CD4-positive, alpha-beta memory T cell (primary cell): ENCODE measurements at regions not wholly inside any gene's neighbourhood (a gene's known extent, or its start where the extent isn't known, plus 50 kb on each side); places are given as distances from the start of the nearest gene placed in this dataset.

Experiments
- CTCF ChIA-PET: fragments of 350-600 bp; sonication (Branson Sonifier 250); formaldehyde crosslinking; loops from one replicate; lab custom pipeline; 2021; ENCODE audit warnings: inconsistent platforms; ENCODE audit not compliant: partially characterized antibody; lab: Charles Lee
- POLR2A ChIA-PET: fragments of 350-600 bp; sonication (Branson Sonifier 250); formaldehyde crosslinking; loops from one replicate; lab custom pipeline; 2021; ENCODE audit not compliant: partially characterized antibody; lab: Charles Lee
- DNase-seq, 5 donors: peaks; one replicate each; pipeline versions ENCODE4 v3.0.0 to v3.0.0-alpha.2; 2020 to 2022; ENCODE audit warnings: mixed read lengths in 1 of 5
- H3K27ac ChIP-seq: one replicate; pipeline ENCODE4 v1.7.0; 2013; ENCODE audit warnings: low read depth, low read length
- H3K27me3 ChIP-seq: 2 replicates; pipeline ENCODE4 v1.7.0; 2013; ENCODE audit warnings: mild to moderate bottlenecking, low read length, moderate library complexity; ENCODE audit not compliant: insufficient read depth
- H3K36me3 ChIP-seq: 2 replicates; pipeline ENCODE4 v1.7.0; 2013; ENCODE audit warnings: mild to moderate bottlenecking, low read length, moderate library complexity; ENCODE audit not compliant: insufficient read depth
- H3K4me1 ChIP-seq: 2 replicates; pipeline ENCODE4 v1.7.0; 2013; ENCODE audit warnings: mild to moderate bottlenecking, low read length, moderate library complexity; ENCODE audit not compliant: insufficient read depth
- H3K4me3 ChIP-seq, 2 donors: one replicate each; pipeline ENCODE4 v1.7.0; 2013; ENCODE audit warnings: low read length in 2 of 2, mild to moderate bottlenecking in 1 of 2
- H3K9me3 ChIP-seq, 2 donors: one replicate each; pipeline ENCODE4 v1.7.0; 2013; ENCODE audit warnings: low read length in 2 of 2, control low read depth in 1 of 2; ENCODE audit not compliant: control insufficient read depth in 1 of 2
- H3K27ac Mint-ChIP-seq, 7 donors: one replicate each; pipeline ENCODE4 v1.8.0; 2020 to 2021; ENCODE audit warnings: mixed read lengths in 7 of 7, mild to moderate bottlenecking in 6 of 7, inconsistent platforms in 3 of 7, moderate library complexity in 3 of 7
- H3K27me3 Mint-ChIP-seq, 2 donors: one replicate each; pipeline ENCODE4 v1.8.0; 2020 to 2021; ENCODE audit warnings: mixed read lengths in 2 of 2
- H3K36me3 Mint-ChIP-seq, 2 donors: one replicate each; pipeline ENCODE4 v1.8.0; 2020 to 2021; ENCODE audit warnings: mixed read lengths in 2 of 2, inconsistent platforms in 1 of 2, mild to moderate bottlenecking in 1 of 2
- H3K4me1 Mint-ChIP-seq, 4 donors: one replicate each; pipeline ENCODE4 v1.8.0; 2020 to 2021; ENCODE audit warnings: mixed read lengths in 4 of 4, mild to moderate bottlenecking in 1 of 4
- H3K4me3 Mint-ChIP-seq, 8 donors: one replicate each; pipeline ENCODE4 v1.8.0; 2020 to 2021; ENCODE audit warnings: mixed read lengths in 8 of 8, mild to moderate bottlenecking in 7 of 8, moderate library complexity in 6 of 8, inconsistent platforms in 3 of 8
- H3K9me3 Mint-ChIP-seq, 8 donors: one replicate each; pipeline ENCODE4 v1.8.0; 2020 to 2021; ENCODE audit warnings: mixed read lengths in 8 of 8, mild to moderate bottlenecking in 5 of 8, inconsistent platforms in 3 of 8, moderate library complexity in 1 of 8
- intact Hi-C: fragments of 100-400 bp; cut with micrococcal nuclease; formaldehyde crosslinking; loops from one replicate; pipeline ENCODE4 v1.15.1; 2023

DNA sequence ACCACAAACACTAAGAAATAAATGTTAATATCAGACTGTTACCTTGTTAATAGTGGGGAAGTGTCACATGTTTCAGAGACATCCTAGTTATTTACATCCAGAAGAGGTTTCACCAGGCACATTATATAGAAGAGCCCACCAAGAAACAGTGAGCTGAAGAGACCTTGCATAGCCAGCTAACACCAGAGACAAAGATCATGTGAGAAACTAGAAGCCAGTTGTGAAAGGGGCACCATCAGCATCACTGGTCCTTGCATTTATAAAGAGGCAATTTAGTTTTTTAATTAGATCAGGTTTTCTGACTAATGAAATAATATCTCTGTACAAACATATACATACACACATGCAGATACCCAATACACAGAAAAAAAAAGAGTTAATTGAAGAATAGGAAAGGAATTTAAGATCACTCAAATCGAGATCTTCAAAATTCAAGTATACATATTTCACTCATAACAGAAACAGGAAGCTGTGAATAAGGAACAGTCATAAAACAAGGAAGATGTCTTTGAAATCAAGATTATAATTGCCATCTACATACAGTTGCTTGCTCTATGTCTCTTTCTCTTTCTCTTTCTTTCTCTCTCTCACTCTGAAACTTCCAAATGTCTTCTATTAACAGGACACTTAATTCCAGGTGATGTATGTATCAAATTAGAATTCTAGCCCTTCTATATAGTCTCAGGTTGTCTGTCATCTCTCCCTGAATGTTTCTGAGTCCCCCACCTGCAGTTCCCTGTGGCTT lies 348.7 kb downstream of the ETS1 start:
- Mint-ChIP-seq H3K4me1 (peaks cover 8 to 15% (median 9%) of the 10 kb centered on the region in 4 donors), H3K4me3 (peak overlapping the region in 4 of 8 donors; percentile 5 to 69 (median 34)), H3K36me3 (no peaks in the 10 kb centered on the region), H3K27ac (peak overlapping the region in 4 of 7 donors; percentile 48 to 64 (median 56)), H3K9me3 (peaks cover 0 to 2% (median 0%) of the 10 kb centered on the region in 8 donors), H3K27me3 (no peaks in the 10 kb centered on the region)
- Histone ChIP-seq H3K4me3 (no peak overlapping the region), H3K9me3 (no peaks in the 10 kb centered on the region), H3K27ac (no peak overlapping the region), H3K27me3 (no peaks in the 10 kb centered on the region), H3K4me1 (peaks cover 6% of the 10 kb centered on the region), H3K36me3 (no peaks in the 10 kb centered on the region)
- intact Hi-C loops, result no loop called here
- no peak for DNase-seq
- ChIA-PET POLR2A (no interaction called here), CTCF (interaction anchor here (1.1 to 1.2 kb wide), 2 partner anchors 81 to 395 kb away, joined by 3 read pairs; no protein-coding TSS in a partner anchor)

DNA sequence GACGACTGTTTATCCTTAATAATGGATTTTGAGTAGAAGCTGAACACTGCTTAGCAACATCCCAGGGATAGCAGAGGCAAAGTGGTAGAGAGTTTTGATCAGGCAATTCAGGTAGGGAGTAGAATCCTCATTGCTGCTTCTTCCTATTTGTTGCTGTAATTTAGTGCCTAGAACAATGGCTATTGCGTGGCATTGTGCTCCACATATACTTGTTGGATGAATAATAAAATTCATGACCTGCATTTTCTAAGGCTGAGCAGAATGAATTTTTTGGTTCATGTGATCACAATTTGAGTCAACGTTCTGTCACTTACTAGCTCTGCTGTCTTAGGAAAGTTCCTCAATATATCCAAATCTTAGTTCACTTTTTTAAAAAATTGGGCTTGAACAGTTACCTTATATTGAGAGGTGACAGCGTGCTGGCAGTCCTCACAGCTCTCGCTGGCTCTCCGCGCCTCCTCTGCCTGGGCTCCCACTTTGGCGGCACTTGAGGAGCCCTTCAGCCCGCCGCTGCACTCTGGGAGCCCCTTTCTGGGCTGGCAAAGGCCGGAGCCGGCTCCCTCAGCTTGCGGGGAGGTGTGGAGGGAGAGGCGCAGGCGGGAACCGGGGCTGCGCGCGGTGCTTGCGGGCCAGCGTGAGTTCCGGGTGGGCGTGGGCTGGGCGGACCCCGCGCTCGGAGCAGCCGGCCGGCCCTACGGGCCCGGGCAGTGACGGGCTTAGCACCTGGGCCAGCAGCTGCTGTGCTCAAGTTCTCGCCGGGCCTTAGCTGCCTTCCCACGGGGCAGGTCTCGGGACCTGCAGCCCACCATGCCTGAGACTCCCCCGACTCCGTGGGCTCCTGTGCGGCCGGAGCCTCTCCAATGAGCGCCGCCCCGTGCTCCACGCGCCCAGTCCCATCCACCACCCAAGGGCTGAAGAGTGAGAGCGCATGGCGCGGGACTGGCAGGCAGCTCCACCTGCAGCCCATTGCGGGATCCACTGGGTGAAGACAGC lies 350.6 kb downstream of the ETS1 start:
- no peaks in the 10 kb centered on the region for H3K27me3 Mint-ChIP-seq
- H3K27ac ChIP-seq, result no peak overlapping the region
- H3K4me1 Mint-ChIP-seq, result peaks cover 8 to 15% (median 9%) of the 10 kb centered on the region in 4 donors
- H3K27ac Mint-ChIP-seq, result no peak overlapping the region
- intact Hi-C loops, result no loop called here
- H3K36me3 Mint-ChIP-seq, result no peaks in the 10 kb centered on the region
- no peaks in the 10 kb centered on the region for H3K9me3 ChIP-seq
- peaks cover 0 to 1% (median 0%) of the 10 kb centered on the region in 8 donors for H3K9me3 Mint-ChIP-seq
- H3K27me3 ChIP-seq, result no peaks in the 10 kb centered on the region
- ChIA-PET POLR2A (no interaction called here), CTCF (no interaction called here)
- no peak overlapping the region for H3K4me3 Mint-ChIP-seq
- peaks cover 6% of the 10 kb centered on the region for H3K4me1 ChIP-seq
- H3K4me3 ChIP-seq, result no peak overlapping the region
- DNase-seq, result no peak
- H3K36me3 ChIP-seq, result no peaks in the 10 kb centered on the region

- peaks cover 8 to 15% (median 10%) of the 10 kb centered on the region in 4 donors for H3K4me1 Mint-ChIP-seq
- Histone ChIP-seq H3K9me3 (no peaks in the 10 kb centered on the region), H3K4me3 (no peak overlapping the region), H3K27ac (no peak overlapping the region), H3K27me3 (no peaks in the 10 kb centered on the region), H3K4me1 (peaks cover 6% of the 10 kb centered on the region), H3K36me3 (no peaks in the 10 kb centered on the region)
- H3K36me3 Mint-ChIP-seq, result no peaks in the 10 kb centered on the region
- no peak overlapping the region for H3K4me3 Mint-ChIP-seq
- H3K9me3 Mint-ChIP-seq, result peaks cover 0 to 2% (median 0%) of the 10 kb centered on the region in 8 donors
- no peak overlapping the region for H3K27ac Mint-ChIP-seq
- DNase-seq, result no peak
- POLR2A ChIA-PET, result no interaction called here
- intact Hi-C loops, result no loop called here
- H3K27me3 Mint-ChIP-seq, result no peaks in the 10 kb centered on the region
- CTCF ChIA-PET, result no interaction called here
These were observed 351.4 kb downstream of the ETS1 start for GRCh38 chr11:128235958-128236357.

DNA sequence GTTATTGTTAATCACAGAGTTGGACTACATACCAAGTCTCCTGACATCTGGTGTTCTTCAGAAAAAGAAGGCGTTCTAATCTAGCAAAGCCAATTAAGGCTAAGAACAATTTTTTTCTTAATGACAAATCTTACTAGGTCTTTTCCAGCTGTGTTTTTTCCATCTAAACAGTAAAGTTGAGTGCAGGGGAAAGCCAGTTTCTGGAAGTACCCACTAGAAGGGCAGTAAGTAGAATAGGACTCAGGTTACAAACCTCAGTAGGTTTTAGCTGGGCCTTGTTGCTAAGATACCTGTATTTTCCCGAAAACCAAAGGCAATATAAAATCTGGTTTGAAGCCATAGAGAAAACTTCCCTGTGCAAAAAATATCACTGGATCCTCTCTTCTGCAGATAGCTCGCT lies 351.9 kb downstream of the ETS1 start:
- Histone ChIP-seq H3K27ac (no peak overlapping the region), H3K27me3 (no peaks in the 10 kb centered on the region), H3K9me3 (no peaks in the 10 kb centered on the region), H3K4me1 (peaks cover 6% of the 10 kb centered on the region), H3K4me3 (no peak overlapping the region), H3K36me3 (no peaks in the 10 kb centered on the region)
- Mint-ChIP-seq H3K4me3 (no peak overlapping the region), H3K36me3 (no peaks in the 10 kb centered on the region), H3K27ac (no peak overlapping the region), H3K27me3 (no peaks in the 10 kb centered on the region), H3K4me1 (peaks cover 8 to 15% (median 10%) of the 10 kb centered on the region in 4 donors), H3K9me3 (peaks cover 0 to 2% (median 0%) of the 10 kb centered on the region in 8 donors)
- no peak for DNase-seq
- CTCF ChIA-PET, result no interaction called here
- POLR2A ChIA-PET, result no interaction called here
- intact Hi-C loops, result no loop called here

DNA sequence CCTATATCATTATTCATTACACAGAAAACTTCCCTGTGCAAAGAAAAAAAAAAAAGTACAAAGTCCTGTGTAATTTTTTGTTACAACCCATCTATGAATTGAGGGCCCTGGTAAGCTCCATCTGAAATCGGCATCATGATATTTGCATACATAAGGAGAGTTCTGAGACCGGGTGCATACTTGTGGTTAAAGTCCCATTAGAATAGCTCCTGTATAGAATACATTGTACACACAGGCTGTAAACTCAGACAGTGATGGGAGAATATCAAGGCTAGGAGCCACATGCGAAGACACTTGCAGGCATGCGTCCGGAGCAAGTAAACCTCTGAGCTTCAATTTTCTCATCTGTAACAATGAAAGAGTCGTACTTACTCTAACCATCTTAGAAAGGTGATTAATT lies 353.2 kb downstream of the ETS1 start:
- H3K4me1 Mint-ChIP-seq, result peaks cover 8 to 14% (median 10%) of the 10 kb centered on the region in 4 donors
- no peaks in the 10 kb centered on the region for H3K36me3 Mint-ChIP-seq
- CTCF ChIA-PET, result interaction anchor here (0.8 kb wide), 1 partner anchor 9 kb away, joined by 3 read pairs; no protein-coding TSS in a partner anchor
- POLR2A ChIA-PET, result interaction anchor here (0.6 kb wide), 1 partner anchor 38 kb away, joined by 3 read pairs; no protein-coding TSS in a partner anchor
- Histone ChIP-seq H3K27ac (no peak overlapping the region), H3K9me3 (no peaks in the 10 kb centered on the region), H3K27me3 (no peaks in the 10 kb centered on the region), H3K4me1 (peaks cover 2% of the 10 kb centered on the region), H3K36me3 (no peaks in the 10 kb centered on the region), H3K4me3 (no peak overlapping the region)
- no peak for DNase-seq
- no peak overlapping the region for H3K4me3 Mint-ChIP-seq
- intact Hi-C loops, result no loop called here
- H3K27ac Mint-ChIP-seq, result no peak overlapping the region
- H3K9me3 Mint-ChIP-seq, result peaks cover 0 to 4% (median 0%) of the 10 kb centered on the region in 8 donors
- no peaks in the 10 kb centered on the region for H3K27me3 Mint-ChIP-seq

DNA sequence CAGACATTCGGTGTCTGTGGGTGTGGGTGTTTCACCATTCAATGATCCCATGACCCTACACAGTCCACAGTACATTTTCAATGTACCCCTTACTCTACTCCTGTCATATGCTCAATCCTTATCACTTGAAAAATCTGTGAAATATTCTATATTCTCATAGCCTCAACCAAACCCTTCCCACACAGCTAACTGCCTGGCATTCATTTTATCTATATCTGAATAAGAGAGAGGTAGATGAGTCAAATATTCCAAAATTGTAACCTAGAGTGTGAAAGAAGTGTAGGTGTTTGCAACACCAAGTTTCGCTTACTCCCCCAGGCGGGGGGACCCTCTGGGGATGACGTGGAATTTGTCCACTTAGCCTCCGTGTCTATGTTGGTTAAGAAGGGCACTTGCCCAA lies 354.8 kb downstream of the ETS1 start:
- H3K36me3 Mint-ChIP-seq, result no peaks in the 10 kb centered on the region
- no peak overlapping the region for H3K4me3 Mint-ChIP-seq
- no peak overlapping the region for H3K27ac Mint-ChIP-seq
- peaks cover 0 to 4% (median 0%) of the 10 kb centered on the region in 8 donors for H3K9me3 Mint-ChIP-seq
- no peaks in the 10 kb centered on the region for H3K27me3 ChIP-seq
- H3K9me3 ChIP-seq, result no peaks in the 10 kb centered on the region
- DNase-seq, result no peak
- no peak overlapping the region for H3K27ac ChIP-seq
- ChIA-PET CTCF (no interaction called here), POLR2A (no interaction called here)
- peaks cover 0 to 1% (median 1%) of the 10 kb centered on the region in 4 donors for H3K4me1 Mint-ChIP-seq
- no peaks in the 10 kb centered on the region for H3K27me3 Mint-ChIP-seq
- H3K4me1 ChIP-seq, result no peaks in the 10 kb centered on the region
- intact Hi-C loops, result no loop called here
- no peak overlapping the region for H3K4me3 ChIP-seq
- H3K36me3 ChIP-seq, result no peaks in the 10 kb centered on the region
